Right lobe of liver (tissue), 6 donors: ENCODE measurements at regions not wholly inside any gene's neighbourhood (a gene's known extent, or its start where the extent isn't known, plus 50 kb on each side); places are given as distances from the start of the nearest gene placed in this dataset.
A peak's percentile ranks its signal among the peaks of the same experiment; 100 is the strongest.
"Not testable (repeated sequence)": the region's sequence is repeated elsewhere in the genome, so short reads cannot be mapped to it uniquely, and the experiment has no call there.

Experiments
- ATAC-seq, 4 donors: fragments of 200-7000 bp; cut with Tn5 transposase; one replicate each; pipeline ENCODE4 v1.9.1; 2020; ENCODE audit warnings: mild to moderate bottlenecking in 4 of 4, moderate library complexity in 4 of 4
- DNase-seq, 3 donors: peaks; one replicate each; pipeline ENCODE4 v3.0.0-alpha.2; 2020
- H3K27ac ChIP-seq, 3 donors: fragments of 200-600 bp; one replicate each; pipeline ENCODE4 v1.8.0; 2022
- H3K27me3 ChIP-seq, 2 donors: fragments of 200-600 bp; one replicate each; pipeline ENCODE4 v1.8.0; 2022
- H3K36me3 ChIP-seq, 4 donors: fragments of 200-600 bp; sonication (generic) in 1 of 4; one replicate each; pipeline versions ENCODE4 v1.5.1 to v1.8.0; 2017 to 2022; ENCODE audit warnings: control low read depth in 1 of 4
- H3K4me1 ChIP-seq, 4 donors: fragments of 200-600 bp; sonication (generic) in 1 of 4; one replicate each; pipeline versions ENCODE4 v1.5.1 to v1.8.0; 2017 to 2022; ENCODE audit warnings: control low read depth in 1 of 4
- H3K4me3 ChIP-seq, 3 donors: fragments of 200-600 bp; one replicate each; pipeline ENCODE4 v1.8.0; 2022
- H3K9me3 ChIP-seq, 4 donors: fragments of 200-600 bp; sonication (generic) in 1 of 4; one replicate each; pipeline versions ENCODE4 v1.5.1 to v1.8.0; 2017 to 2022; ENCODE audit warnings: control low read depth in 1 of 4
- CTCF ChIP-seq, 4 donors: fragments of 200-600 bp in 3 of 4; fragments of 450-650 bp in 1 of 4; IDR thresholded peaks; one replicate each; pipeline versions ENCODE4 v1.5.1 to v1.8.0; 2016 to 2022; ENCODE audit warnings: antibody characterized with exemption in 4 of 4, mild to moderate bottlenecking in 2 of 4
- POLR2A ChIP-seq: fragments of 450-650 bp; IDR thresholded peaks from one replicate; pipeline ENCODE4 v1.6.1; 2017; ENCODE audit warnings: antibody characterized with exemption, mild to moderate bottlenecking
- WGBS: methylation state at CpG from one replicate; pipeline ENCODE4 v1.1.6; 2018; ENCODE audit warnings: low coverage, low lambda C conversion rate; ENCODE audit not compliant: insufficient coverage; ENCODE audit errors: missing lambda C conversion rate; 5-methylcytosine and 5-hydroxymethylcytosine counted together
- intact Hi-C, 2 donors: fragments of 100-400 bp; cut with DNase I; formaldehyde crosslinking; loops; one replicate each; pipeline versions ENCODE4 v1.11.2 to v1.14.1; 2022
- donor health status: DM: no; HTN: yes; CAD: no.
- donor health status: DM: no; HTN: no; CAD: no.
- donor health status: DM: no; HTN: no; CAD: no.
- donor health status: DM: no; HTN: yes; CAD: no.
- donor health status: DM: no; HTN: yes; CAD: no.

- intact Hi-C loops, result no loop called here
- DNase-seq (no peak), ATAC-seq (no peak)
- no peaks in the 10 kb centered on the region for H3K36me3 ChIP-seq
- H3K4me1 ChIP-seq, result no peaks in the 10 kb centered on the region
- TF ChIP-seq CTCF (IDR thresholded peaks at IDR 0.05) (no peak), POLR2A (no peak)
- H3K27ac ChIP-seq, result no peak overlapping the region
- no peaks in the 10 kb centered on the region for H3K9me3 ChIP-seq
- H3K4me3 ChIP-seq, result no peak overlapping the region
- H3K27me3 ChIP-seq, result no peaks in the 10 kb centered on the region
These were observed 64.0 kb upstream of the STC2 start for GRCh38 chr5:173392172-173392571.

GRCh38 chr5:173391031-173391430 lies 62.8 kb upstream of the STC2 start:
- TF ChIP-seq POLR2A (no peak), CTCF (IDR thresholded peaks at IDR 0.05) (no peak)
- no peak overlapping the region for H3K27ac ChIP-seq
- intact Hi-C loops, result no loop called here
- no peaks in the 10 kb centered on the region for H3K36me3 ChIP-seq
- H3K9me3 ChIP-seq, result no peaks in the 10 kb centered on the region
- 53% methylated on average over 5 of the region's 7 CpGs for WGBS
- H3K27me3 ChIP-seq, result no peaks in the 10 kb centered on the region
- ATAC-seq (no peak), DNase-seq (no peak)
- no peak overlapping the region for H3K4me3 ChIP-seq
- H3K4me1 ChIP-seq, result no peaks in the 10 kb centered on the region

GRCh38 chr5:173387293-173387692 lies 59.1 kb upstream of the STC2 start:
- ATAC-seq, H3K27ac ChIP-seq, H3K4me3 ChIP-seq, H3K9me3 ChIP-seq, H3K4me1 ChIP-seq, DNase-seq, H3K36me3 ChIP-seq, H3K27me3 ChIP-seq, intact Hi-C loops: not testable (repeated sequence)
- WGBS, result 88% methylated on average over 2 of the region's 2 CpGs

GRCh38 chr5:173385832-173386360 lies 57.7 kb upstream of the STC2 start:
- H3K4me1 ChIP-seq, result no peaks in the 10 kb centered on the region
- WGBS, result 56% methylated on average over 4 of the region's 4 CpGs
- H3K36me3 ChIP-seq, result no peaks in the 10 kb centered on the region

GRCh38 chr5:173383711-173384110 lies 55.5 kb upstream of the STC2 start:
- Histone ChIP-seq H3K36me3 (no peaks in the 10 kb centered on the region), H3K27ac (no peak overlapping the region), H3K4me1 (no peaks in the 10 kb centered on the region), H3K9me3 (no peaks in the 10 kb centered on the region), H3K27me3 (no peaks in the 10 kb centered on the region), H3K4me3 (no peak overlapping the region)
- ATAC-seq (no peak), DNase-seq (no peak)
- WGBS, result 59% methylated on average over 3 of the region's 4 CpGs
- TF ChIP-seq CTCF (IDR thresholded peaks at IDR 0.05), result no peak
- TF ChIP-seq POLR2A, result no peak
- intact Hi-C loops, result no loop called here

More at GRCh38 chr5:173385832-173386360, 57.7 kb upstream of the STC2 start:
- Histone ChIP-seq H3K27ac (no peak overlapping the region), H3K4me3 (no peak overlapping the region), H3K27me3 (no peaks in the 10 kb centered on the region), H3K9me3 (no peaks in the 10 kb centered on the region)
- ATAC-seq (peak in 1 of 4 donors; percentile 47), DNase-seq (no peak)
- intact Hi-C loops, result no loop called here
- TF ChIP-seq POLR2A (no peak), CTCF (IDR thresholded peaks at IDR 0.05) (no peak)
